ENCODE measurements at regions not wholly inside any gene's neighbourhood (a gene's known extent, or its start where the extent isn't known, plus 50 kb on each side); places are given as distances from the start of the nearest gene placed in this dataset.

DNA sequence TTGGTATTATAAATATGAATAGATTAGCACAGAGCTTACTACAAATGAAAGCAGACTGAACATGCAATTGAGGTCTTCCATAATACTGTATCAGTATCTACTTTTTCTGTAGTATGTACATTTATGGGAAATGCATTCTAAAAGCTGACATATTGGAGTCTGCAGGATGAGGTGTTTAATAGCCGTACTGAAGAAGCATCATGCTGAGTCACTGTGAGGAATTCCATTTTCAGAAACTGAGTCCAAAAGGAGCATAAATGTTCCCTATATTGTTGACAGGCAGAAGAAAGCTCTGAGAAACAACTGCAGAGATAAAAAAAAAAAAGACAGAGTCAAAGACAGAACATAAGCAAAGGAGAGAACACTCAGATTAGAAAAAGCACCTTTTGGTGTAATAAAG, 366.7 kb upstream of the SPHKAP start:
- no peak for DNase-seq (ENCODE audit: low spot score)
- Histone ChIP-seq H3K27ac (no peak overlapping the region), H3K4me3 (no peak overlapping the region)
- TF ChIP-seq, protein P1, sequence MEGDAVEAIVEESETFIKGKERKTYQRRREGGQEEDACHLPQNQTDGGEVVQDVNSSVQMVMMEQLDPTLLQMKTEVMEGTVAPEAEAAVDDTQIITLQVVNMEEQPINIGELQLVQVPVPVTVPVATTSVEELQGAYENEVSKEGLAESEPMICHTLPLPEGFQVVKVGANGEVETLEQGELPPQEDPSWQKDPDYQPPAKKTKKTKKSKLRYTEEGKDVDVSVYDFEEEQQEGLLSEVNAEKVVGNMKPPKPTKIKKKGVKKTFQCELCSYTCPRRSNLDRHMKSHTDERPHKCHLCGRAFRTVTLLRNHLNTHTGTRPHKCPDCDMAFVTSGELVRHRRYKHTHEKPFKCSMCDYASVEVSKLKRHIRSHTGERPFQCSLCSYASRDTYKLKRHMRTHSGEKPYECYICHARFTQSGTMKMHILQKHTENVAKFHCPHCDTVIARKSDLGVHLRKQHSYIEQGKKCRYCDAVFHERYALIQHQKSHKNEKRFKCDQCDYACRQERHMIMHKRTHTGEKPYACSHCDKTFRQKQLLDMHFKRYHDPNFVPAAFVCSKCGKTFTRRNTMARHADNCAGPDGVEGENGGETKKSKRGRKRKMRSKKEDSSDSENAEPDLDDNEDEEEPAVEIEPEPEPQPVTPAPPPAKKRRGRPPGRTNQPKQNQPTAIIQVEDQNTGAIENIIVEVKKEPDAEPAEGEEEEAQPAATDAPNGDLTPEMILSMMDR (IDR thresholded peaks at IDR 0.05): no peak

DNA sequence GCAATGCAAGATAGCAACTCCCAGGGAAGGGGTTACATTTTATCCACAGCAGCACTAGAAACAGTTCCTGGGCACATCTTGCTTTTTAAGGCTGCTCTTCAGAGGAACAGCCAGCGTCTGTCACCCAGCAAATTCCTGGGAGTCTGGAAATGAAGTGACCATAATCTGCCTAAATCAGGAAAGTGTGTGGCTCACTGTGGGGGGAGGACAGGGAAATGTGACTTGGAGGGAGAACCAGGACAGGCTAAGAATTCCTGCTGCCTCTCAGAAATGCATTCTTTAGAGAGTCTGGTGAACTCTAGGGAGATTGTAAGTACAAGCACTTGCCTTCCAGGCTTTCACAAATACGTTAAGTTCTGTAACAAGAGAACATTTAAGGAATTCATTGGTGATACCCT, 364.3 kb upstream of the SPHKAP start:
- DNase-seq (ENCODE audit: low spot score): no peak
- Histone ChIP-seq H3K27ac (peak overlapping the region in 1 of 2 donors; percentile 20), H3K4me3 (no peak overlapping the region)
- TF ChIP-seq, protein P1 (IDR thresholded peaks at IDR 0.05): no peak

DNA sequence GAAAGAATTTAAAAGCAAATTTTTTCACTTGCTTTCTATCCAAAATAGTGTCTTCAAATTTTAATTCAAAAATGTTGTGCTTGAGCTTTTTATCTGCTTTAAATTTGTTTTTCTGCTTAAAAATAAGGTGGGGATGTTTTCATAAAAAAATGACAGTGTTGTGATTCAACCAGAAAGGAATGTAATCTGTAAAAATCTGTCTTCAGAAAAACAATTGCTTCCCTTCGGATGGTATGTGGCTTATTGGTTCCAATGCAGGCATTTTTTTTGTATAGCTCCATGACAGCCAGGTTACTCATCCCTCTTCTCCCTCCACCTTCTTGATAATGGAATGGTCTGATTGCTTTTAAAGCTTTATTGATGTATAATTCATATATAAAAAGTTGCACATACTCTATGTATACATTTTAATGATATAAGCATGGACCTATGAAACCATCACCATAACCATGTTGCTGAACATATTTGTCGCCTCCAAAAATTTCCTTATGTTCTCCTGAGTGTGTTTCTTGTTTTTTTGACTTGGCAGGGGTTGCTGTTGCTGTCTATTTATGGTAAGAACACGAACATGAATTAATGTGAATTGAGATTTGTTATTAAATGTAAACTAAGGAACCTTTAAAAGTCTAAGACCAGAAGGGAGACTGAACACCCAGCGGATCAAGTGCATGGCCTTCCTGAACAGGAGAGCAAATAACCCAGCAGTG, 363.7 kb upstream of the SPHKAP start:
- TF ChIP-seq, protein P1 (IDR thresholded peaks at IDR 0.05): no peak
- Histone ChIP-seq H3K4me3 (no peak overlapping the region), H3K27ac (peak overlapping the region in 1 of 2 donors; percentile 20)
- no peak for DNase-seq (ENCODE audit: low spot score)

DNA sequence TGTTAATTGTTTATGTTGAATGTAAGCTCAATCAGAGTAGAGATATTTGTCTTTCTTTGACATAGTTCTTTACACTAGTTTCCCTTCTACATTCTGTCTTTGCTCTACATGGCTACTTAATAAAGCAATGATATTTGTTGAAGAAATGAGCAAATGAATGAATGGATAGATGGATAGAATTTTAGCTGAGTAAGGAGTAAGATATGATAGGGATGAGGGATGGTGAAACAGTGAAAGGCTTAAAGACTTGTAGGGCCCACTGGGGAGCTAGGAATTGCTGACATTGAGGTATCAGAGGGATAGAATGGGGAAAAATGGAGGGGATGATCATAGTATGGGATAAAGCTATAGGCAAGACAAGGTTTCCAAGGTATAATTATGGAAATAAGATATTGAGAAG, 361.6 kb upstream of the SPHKAP start:
- DNase-seq (ENCODE audit: low spot score): no peak
- H3K4me3 ChIP-seq: no peak overlapping the region
- TF ChIP-seq, protein P1 (IDR thresholded peaks at IDR 0.05): no peak

DNA sequence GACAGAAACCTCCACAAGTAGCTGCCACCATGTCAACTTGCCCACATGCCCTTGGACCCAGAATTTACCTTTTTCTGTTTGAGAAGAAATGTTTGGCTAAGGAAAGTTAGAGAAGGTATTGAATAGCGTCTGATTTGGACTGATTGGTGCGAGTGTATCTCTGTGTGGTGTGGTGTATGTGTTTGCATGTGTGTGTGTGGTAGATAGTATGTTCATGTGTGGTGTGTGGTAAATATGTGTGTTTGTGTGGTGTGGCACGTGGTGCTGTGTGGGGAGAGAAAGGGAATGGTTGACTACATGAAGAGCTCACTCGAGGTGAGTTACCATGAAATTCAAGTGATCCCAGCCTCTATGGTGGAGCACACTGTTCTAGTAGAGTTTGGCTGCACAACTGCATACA, 360.8 kb upstream of the SPHKAP start:
- TF ChIP-seq, protein P1 (IDR thresholded peaks at IDR 0.05): no peak
- Histone ChIP-seq H3K4me3 (no peak overlapping the region), H3K27ac (no peak overlapping the region)
- no peak for DNase-seq (ENCODE audit: low spot score)

More for the DNA sequence above, 361.6 kb upstream of the SPHKAP start:
- H3K27ac ChIP-seq: no peak overlapping the region

DNA sequence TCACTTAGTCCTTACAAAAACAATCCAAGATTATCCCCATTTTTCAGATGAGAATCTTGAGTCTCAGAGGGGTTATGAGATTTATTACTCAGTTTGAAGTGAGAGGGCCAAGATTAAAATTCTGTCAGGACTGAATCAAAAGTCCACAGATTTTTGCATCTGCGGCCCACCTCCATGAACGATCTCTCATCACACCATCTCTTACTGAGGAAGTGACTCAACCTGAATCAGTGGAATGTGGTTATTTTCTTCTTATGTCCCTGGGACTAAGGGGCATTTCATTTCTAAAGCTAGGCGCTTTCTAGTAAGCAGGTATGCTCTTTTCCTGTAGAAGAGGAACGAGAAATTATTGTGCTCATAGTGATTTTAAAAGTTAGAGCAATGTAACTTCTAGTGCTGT, 360.3 kb upstream of the SPHKAP start:
- Histone ChIP-seq H3K4me3 (no peak overlapping the region), H3K27ac (no peak overlapping the region)
- TF ChIP-seq, protein P1 (IDR thresholded peaks at IDR 0.05): no peak
- DNase-seq (ENCODE audit: low spot score): no peak

DNA sequence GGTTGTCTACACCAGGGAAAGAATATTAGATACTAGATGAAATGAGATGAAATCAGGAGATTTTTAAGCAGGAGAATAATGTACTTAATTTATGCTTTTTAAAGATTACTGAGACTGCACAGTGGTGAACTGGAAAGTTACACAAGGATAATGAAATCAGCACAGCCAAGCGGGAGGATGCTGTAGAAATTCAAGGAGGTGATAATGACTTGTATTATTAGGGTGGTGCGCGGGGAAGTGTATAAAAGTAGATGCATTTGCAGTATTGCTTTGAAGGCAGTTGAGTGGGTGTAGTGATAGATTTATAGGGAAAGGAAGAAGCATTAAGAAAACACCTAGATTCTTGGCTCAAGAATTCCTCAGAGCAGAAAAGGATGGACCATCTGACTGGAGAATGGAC, 359.5 kb upstream of the SPHKAP start:
- Histone ChIP-seq H3K4me3 (no peak overlapping the region), H3K27ac (no peak overlapping the region)
- no peak for DNase-seq (ENCODE audit: low spot score)
- TF ChIP-seq, protein P1 (IDR thresholded peaks at IDR 0.05): no peak
